IMR-90 (cell line): ENCODE measurements at regions not wholly inside any gene's neighbourhood (a gene's known extent, or its start where the extent isn't known, plus 50 kb on each side); places are given as distances from the start of the nearest gene placed in this dataset.

ENCODE experiments used
- CHD1 ChIP-seq: IDR thresholded peaks from 2 replicates; pipeline ENCODE4 v1.6.1; 2012; ENCODE audit warnings: low read depth, low read length, improper control_type of control experiment
- CTCF ChIP-seq: conservative IDR thresholded peaks from 2 replicates; pipeline ENCODE4 v1.5.1; 2012; ENCODE audit warnings: mild to moderate bottlenecking, low read depth, low read length, improper control_type of control experiment
- FOS ChIP-seq: fragments of 150-350 bp; IDR thresholded peaks from 2 replicates; pipeline ENCODE4 v1.6.1; 2016; ENCODE audit warnings: low read depth, low read length
- POLR2A ChIP-seq: IDR thresholded peaks from 2 replicates; pipeline ENCODE4 v1.6.1; 2012; ENCODE audit warnings: mild to moderate bottlenecking, low read depth, low read length
- RAD21 ChIP-seq: IDR thresholded peaks from 2 replicates; pipeline ENCODE4 v1.6.1; 2012; ENCODE audit warnings: low read length, improper control_type of control experiment

GRCh38 chr6:11920566-11920965 lies 91.5 kb upstream of the HIVEP1 start:
- no peak for TF ChIP-seq CTCF
- no peak for TF ChIP-seq POLR2A
- TF ChIP-seq RAD21 = no peak
- no peak for TF ChIP-seq FOS
- TF ChIP-seq CHD1 = no peak
